Body of pancreas (tissue), 4 donors: ENCODE measurements at regions not wholly inside any gene's neighbourhood (a gene's known extent, or its start where the extent isn't known, plus 50 kb on each side); places are given as distances from the start of the nearest gene placed in this dataset.

Experiments
- POLR2A ChIP-seq, 3 donors: fragments of 450-650 bp; IDR thresholded peaks; one replicate each; pipeline ENCODE4 v1.6.1; 2016; ENCODE audit warnings: antibody characterized with exemption in 3 of 3, mild to moderate bottlenecking in 2 of 3
- TF ChIP-seq, protein P1 (sequence below), 7 experiments: fragments of 450-650 bp in 4 of 7; fragments of 200-600 bp in 3 of 7; sonication (generic) in 3 of 7; IDR thresholded peaks; one replicate each; pipeline ENCODE4 v1.5.1; 2016 to 2019; ENCODE audit warnings: antibody characterized with exemption in 7 of 7

DNA sequence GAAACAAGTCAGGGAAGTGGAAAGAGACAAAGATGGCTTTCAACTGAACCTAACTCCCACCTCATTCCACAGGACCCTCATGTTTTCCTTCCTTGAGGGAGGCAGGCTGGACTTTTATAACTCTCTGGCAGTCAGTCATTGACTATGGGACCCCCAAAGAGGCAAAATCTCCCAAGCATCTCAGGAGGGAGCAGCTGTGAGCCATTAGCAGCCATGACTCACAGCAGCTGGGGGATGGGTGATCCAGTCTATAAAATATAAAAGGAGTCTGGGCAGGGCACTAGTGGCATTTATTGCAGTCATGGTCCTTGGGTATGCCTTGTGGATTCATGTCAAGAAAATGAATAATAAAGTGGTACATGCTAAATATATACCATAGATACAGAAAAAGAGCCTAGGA is 387.0 kb upstream of the CHD6 start:
- TF ChIP-seq, protein P1, sequence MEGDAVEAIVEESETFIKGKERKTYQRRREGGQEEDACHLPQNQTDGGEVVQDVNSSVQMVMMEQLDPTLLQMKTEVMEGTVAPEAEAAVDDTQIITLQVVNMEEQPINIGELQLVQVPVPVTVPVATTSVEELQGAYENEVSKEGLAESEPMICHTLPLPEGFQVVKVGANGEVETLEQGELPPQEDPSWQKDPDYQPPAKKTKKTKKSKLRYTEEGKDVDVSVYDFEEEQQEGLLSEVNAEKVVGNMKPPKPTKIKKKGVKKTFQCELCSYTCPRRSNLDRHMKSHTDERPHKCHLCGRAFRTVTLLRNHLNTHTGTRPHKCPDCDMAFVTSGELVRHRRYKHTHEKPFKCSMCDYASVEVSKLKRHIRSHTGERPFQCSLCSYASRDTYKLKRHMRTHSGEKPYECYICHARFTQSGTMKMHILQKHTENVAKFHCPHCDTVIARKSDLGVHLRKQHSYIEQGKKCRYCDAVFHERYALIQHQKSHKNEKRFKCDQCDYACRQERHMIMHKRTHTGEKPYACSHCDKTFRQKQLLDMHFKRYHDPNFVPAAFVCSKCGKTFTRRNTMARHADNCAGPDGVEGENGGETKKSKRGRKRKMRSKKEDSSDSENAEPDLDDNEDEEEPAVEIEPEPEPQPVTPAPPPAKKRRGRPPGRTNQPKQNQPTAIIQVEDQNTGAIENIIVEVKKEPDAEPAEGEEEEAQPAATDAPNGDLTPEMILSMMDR (IDR thresholded peaks at IDR 0.05) = no peak
- TF ChIP-seq POLR2A (IDR thresholded peaks at IDR 0.05) = no peak
